Psoas muscle (tissue), 7 donors: ENCODE measurements at regions not wholly inside any gene's neighbourhood (a gene's known extent, or its start where the extent isn't known, plus 50 kb on each side); places are given as distances from the start of the nearest gene placed in this dataset.
A peak's percentile ranks its signal among the peaks of the same experiment; 100 is the strongest.
"Not testable (repeated sequence)": the region's sequence is repeated elsewhere in the genome, so short reads cannot be mapped to it uniquely, and the experiment has no call there.

ENCODE experiments used
- ATAC-seq, 4 donors: fragments of 200-7000 bp; cut with Tn5 transposase; one replicate each; pipeline ENCODE4 v1.9.1; 2020; ENCODE audit warnings: moderate library complexity in 3 of 4, mild to moderate bottlenecking in 2 of 4
- DNase-seq, 2 donors: peaks; one replicate each; pipeline ENCODE4 v3.0.0-alpha.2; 2020
- H3K27ac ChIP-seq: fragments of 200-600 bp; one replicate; pipeline ENCODE4 v1.8.0; 2022
- H3K27me3 ChIP-seq, 3 donors: fragments of 200-600 bp in 1 of 3; one replicate each; pipeline versions ENCODE4 v1.6.1 to v1.8.0; 2013 to 2022; ENCODE audit warnings: low read length in 2 of 3, mild to moderate bottlenecking in 2 of 3, moderate library complexity in 1 of 3; ENCODE audit not compliant: insufficient read depth in 3 of 3
- H3K36me3 ChIP-seq, 2 donors: fragments of 200-600 bp in 1 of 2; one replicate each; pipeline versions ENCODE4 v1.6.1 to v1.8.0; 2013 to 2022; ENCODE audit warnings: low read depth in 1 of 2, mild to moderate bottlenecking in 1 of 2, moderate library complexity in 1 of 2; ENCODE audit not compliant: insufficient read depth in 1 of 2
- H3K4me1 ChIP-seq: fragments of 200-600 bp; one replicate; pipeline ENCODE4 v1.8.0; 2022
- H3K4me3 ChIP-seq: fragments of 200-600 bp; one replicate; pipeline ENCODE4 v1.8.0; 2022; ENCODE audit warnings: mild to moderate bottlenecking
- H3K9me3 ChIP-seq: fragments of 200-600 bp; one replicate; pipeline ENCODE4 v1.8.0; 2022
- CTCF ChIP-seq: fragments of 200-600 bp; IDR thresholded peaks from one replicate; pipeline ENCODE4 v1.8.0; 2022; ENCODE audit warnings: antibody characterized with exemption
- WGBS, 3 donors: extraction: QIAGEN DNeasy Blood & Tissue Kit; methylation state at CpG; one replicate each; pipeline versions ENCODE4 v1.1.6 to v1.1.7; 2013; 5-methylcytosine and 5-hydroxymethylcytosine counted together
- intact Hi-C, 2 donors: fragments of 100-400 bp; cut with DNase I; formaldehyde crosslinking; loops; one replicate each; pipeline versions ENCODE4 v1.11.0 to v1.14.2; 2022
- donor health status: healthy with polysubstance abuse.
- donor health status: DM: no; HTN: no; CAD: no; lungs with moderate emphysema.
- donor health status: Bipolar disorder and iron deficiency.
- donor health status: healthy.
- donor health status: DM: yes; HTN: yes; CAD: no.
- donor health status: DM: no; HTN: no; CAD: no.
- donor health status: DM: yes; HTN: yes; CAD: no.

- no peaks in the 10 kb centered on the region for H3K4me1 ChIP-seq
- DNase-seq (no peak), ATAC-seq (peak in 1 of 4 donors; percentile 9)
- H3K27ac ChIP-seq: no peak overlapping the region
- no peaks in the 10 kb centered on the region for H3K27me3 ChIP-seq
- no peak overlapping the region for H3K4me3 ChIP-seq
- intact Hi-C loops: no loop called here
- TF ChIP-seq CTCF: no peak
- WGBS, 3 donors: 54 to 61% (median 59%) methylated on average over 14 of the region's 14 CpGs
- H3K9me3 ChIP-seq: peaks cover 82% of the 10 kb centered on the region
- H3K36me3 ChIP-seq: no peaks in the 10 kb centered on the region
These were observed 2569.4 kb upstream of the TPTE start for GRCh38 chr21:7951854-7952519.

- TF ChIP-seq CTCF: no peak
- H3K36me3 ChIP-seq: no peaks in the 10 kb centered on the region
- peaks cover 76% of the 10 kb centered on the region for H3K9me3 ChIP-seq
- H3K4me1 ChIP-seq: no peaks in the 10 kb centered on the region
- intact Hi-C loops: no loop called here
- ATAC-seq: no peak
- no peak for DNase-seq
- H3K27me3 ChIP-seq: no peaks in the 10 kb centered on the region
- no peak overlapping the region for H3K27ac ChIP-seq
- 65 to 66% (median 66%) methylated on average over 12 of the region's 12 CpGs for WGBS, 3 donors
- no peak overlapping the region for H3K4me3 ChIP-seq
These were observed 2568.7 kb upstream of the TPTE start for GRCh38 chr21:7952648-7953047.

GRCh38 chr21:7953058-7953457 is 2568.3 kb upstream of the TPTE start:
- 39 to 47% (median 46%) methylated on average over 2 of the region's 2 CpGs for WGBS, 3 donors
- Histone ChIP-seq H3K27me3 (no peaks in the 10 kb centered on the region), H3K27ac (no peak overlapping the region), H3K4me1 (no peaks in the 10 kb centered on the region), H3K36me3 (no peaks in the 10 kb centered on the region), H3K4me3 (no peak overlapping the region), H3K9me3 (peaks cover 71% of the 10 kb centered on the region)
- intact Hi-C loops: no loop called here
- ATAC-seq (no peak), DNase-seq (no peak)
- TF ChIP-seq CTCF: no peak

GRCh38 chr21:7955358-7956073 is 2565.9 kb upstream of the TPTE start:
- intact Hi-C loops, H3K36me3 ChIP-seq, H3K27me3 ChIP-seq, H3K4me1 ChIP-seq, DNase-seq, H3K27ac ChIP-seq, H3K4me3 ChIP-seq: not testable (repeated sequence)
- H3K9me3 ChIP-seq: peaks cover 55% of the 10 kb centered on the region
- WGBS, 3 donors: 73 to 78% (median 75%) methylated on average over 20 of the region's 20 CpGs
- peak in 2 of 4 donors; percentile 13 to 16 for ATAC-seq

- H3K4me1 ChIP-seq, DNase-seq, H3K36me3 ChIP-seq, H3K27me3 ChIP-seq, intact Hi-C loops, H3K27ac ChIP-seq, H3K4me3 ChIP-seq: not testable (repeated sequence)
- peaks cover 53% of the 10 kb centered on the region for H3K9me3 ChIP-seq
- peak in 3 of 4 donors; percentile 19 to 32 (median 22) for ATAC-seq
- WGBS, 3 donors: 43 to 50% (median 48%) methylated on average over 2 of the region's 2 CpGs
These were observed 2565.3 kb upstream of the TPTE start for GRCh38 chr21:7956074-7956452.

GRCh38 chr21:7956998-7957712 is 2564.2 kb upstream of the TPTE start:
- H3K4me3 ChIP-seq, H3K36me3 ChIP-seq, DNase-seq, H3K4me1 ChIP-seq, intact Hi-C loops, H3K27me3 ChIP-seq, H3K27ac ChIP-seq: not testable (repeated sequence)
- WGBS, 3 donors: 52 to 58% (median 56%) methylated on average over 5 of the region's 5 CpGs
- ATAC-seq: peak in 3 of 4 donors; percentile 14 to 18 (median 16)
- peaks cover 52% of the 10 kb centered on the region for H3K9me3 ChIP-seq
